HCT116 (cell line): ENCODE measurements at regions not wholly inside any gene's neighbourhood (a gene's known extent, or its start where the extent isn't known, plus 50 kb on each side); places are given as distances from the start of the nearest gene placed in this dataset.

Experiments used
- ATAC-seq: fragments of 200-7000 bp; cut with Tn5 transposase; 2 replicates; pipeline ENCODE4 v1.9.1; 2020; ENCODE audit warnings: mild to moderate bottlenecking, moderate library complexity
- BruUV-seq: library from RNA; stranded (reverse); fragments of 400-500 nt; replicated peaks from 2 replicates; lab custom pipeline; 2021; lab: Mats Ljungman, UMichigan
- CTCF ChIA-PET: fragments of 300-600 bp; sonication (Branson Sonifier 250); formaldehyde crosslinking; loops from one replicate; lab custom pipeline; 2021; ENCODE audit warnings: antibody characterized with exemption; lab: Charles Lee
- POLR2A ChIA-PET: fragments of 300-600, 350-600 bp; sonication (Branson Sonifier 250); formaldehyde crosslinking; loops from one replicate; lab custom pipeline; 2021; ENCODE audit warnings: antibody characterized with exemption; lab: Charles Lee
- RAD21 ChIA-PET, 2 experiments: fragments of 300-600 bp; sonication (Branson Sonifier 250); formaldehyde crosslinking; loops; one replicate each; lab custom pipeline; 2023; ENCODE audit warnings: low total read pairs in 2 of 2; ENCODE audit not compliant: uncharacterized antibody in 2 of 2, unreplicated experiment in 2 of 2, low non-redundant PET in 1 of 2; lab: Charles Lee
- DNase-seq: peaks from one replicate; pipeline ENCODE4 v3.0.0-alpha.2; 2010; ENCODE audit warnings: low read depth, low spot score
- H2AFZ ChIP-seq: fragments of 200-600 bp; shearing (Covaris generic), sonication (generic); 2 replicates; pipeline ENCODE4 v1.6.1; 2017; ENCODE audit warnings: low read depth, mixed run types, mixed read lengths, antibody characterized with exemption, low read length; ENCODE audit not compliant: poor library complexity, severe bottlenecking
- H3K27ac ChIP-seq: 2 replicates; pipeline ENCODE4 v1.5.1; 2012; ENCODE audit warnings: low read depth, low read length
- H3K27me3 ChIP-seq: fragments of 200-600 bp; sonication (generic); 2 replicates; pipeline ENCODE4 v1.6.1; 2016; ENCODE audit warnings: mixed run types, low read length, mixed read lengths; ENCODE audit not compliant: insufficient read depth
- H3K36me3 ChIP-seq, 2 experiments: fragments of 200-500 bp in 1 of 2; fragments of 200-600 bp in 1 of 2; sonication (Bioruptor generic) in 1 of 2; sonication (generic) in 1 of 2; 2 replicates each; pipeline versions ENCODE4 v1.5.1 to v1.6.1; 2014 to 2016; ENCODE audit warnings: low read length in 2 of 2, inconsistent platforms in 1 of 2, mixed read lengths in 1 of 2, mixed run types in 1 of 2; ENCODE audit not compliant: insufficient read depth in 2 of 2, control insufficient read depth in 1 of 2
- H3K4me1 ChIP-seq, 2 experiments: fragments of 200-600 bp in 1 of 2; sonication (generic) in 1 of 2; 2 replicates each; pipeline versions ENCODE4 v1.5.1 to v1.6.1; 2012 to 2017; ENCODE audit warnings: low read length in 2 of 2, inconsistent platforms in 1 of 2, mild to moderate bottlenecking in 1 of 2, mixed read lengths in 1 of 2, mixed run types in 1 of 2, moderate library complexity in 1 of 2; ENCODE audit not compliant: insufficient read depth in 2 of 2, control insufficient read depth in 1 of 2
- H3K4me2 ChIP-seq: fragments of 200-600 bp; sonication (generic); 2 replicates; pipeline ENCODE4 v1.6.1; 2017; ENCODE audit warnings: mixed run types, low read length, mixed read lengths
- H3K4me3 ChIP-seq, 2 experiments: fragments of 200-600 bp in 1 of 2; sonication (generic) in 1 of 2; replicated peaks in 1 of 2; 2 replicates each; pipeline ENCODE4 v1.5.1; 2011 to 2016; ENCODE audit warnings: low read length in 2 of 2, control low read depth in 1 of 2, low read depth in 1 of 2, mild to moderate bottlenecking in 1 of 2, mixed read lengths in 1 of 2, mixed run types in 1 of 2
- H3K79me2 ChIP-seq: fragments of 200-600 bp; sonication (generic); 2 replicates; pipeline ENCODE4 v1.6.1; 2017; ENCODE audit warnings: mild to moderate bottlenecking, mixed run types, low read length, moderate library complexity, mixed read lengths; ENCODE audit not compliant: insufficient read depth
- H3K9ac ChIP-seq: fragments of 200-600 bp; sonication (generic); 2 replicates; pipeline ENCODE4 v1.6.1; 2016; ENCODE audit warnings: low read length, mixed read lengths
- H3K9me2 ChIP-seq: fragments of 200-600 bp; sonication (generic), shearing (Covaris generic); 2 replicates; pipeline ENCODE4 v1.6.1; 2017; ENCODE audit warnings: mixed run types, mild to moderate bottlenecking, moderate library complexity; ENCODE audit not compliant: insufficient read depth
- H3K9me3 ChIP-seq, 2 experiments: fragments of 200-500 bp in 1 of 2; fragments of 200-600 bp in 1 of 2; sonication (Bioruptor generic) in 1 of 2; sonication (generic) in 1 of 2; 2 replicates each; pipeline ENCODE4 v1.6.1; 2014 to 2017; ENCODE audit warnings: low read length in 2 of 2, mixed read lengths in 2 of 2, inconsistent platforms in 1 of 2, low read depth in 1 of 2, mild to moderate bottlenecking in 1 of 2, mixed run types in 1 of 2, moderate library complexity in 1 of 2; ENCODE audit not compliant: control insufficient read depth in 1 of 2, insufficient read depth in 1 of 2
- H4K20me1 ChIP-seq: fragments of 200-600 bp; sonication (generic), shearing (Covaris generic); 2 replicates; pipeline ENCODE4 v1.6.1; 2017; ENCODE audit warnings: mixed run types, mild to moderate bottlenecking, moderate library complexity; ENCODE audit not compliant: insufficient read depth
- CBX3 ChIP-seq: IDR thresholded peaks from 2 replicates; pipeline ENCODE4 v1.6.1; 2012; ENCODE audit warnings: low read depth
- CEBPB ChIP-seq: IDR thresholded peaks from 2 replicates; pipeline ENCODE4 v1.6.1; 2012; ENCODE audit warnings: low read depth
- EGR1 ChIP-seq: IDR thresholded peaks from 2 replicates; pipeline ENCODE4 v1.6.1; 2012; ENCODE audit warnings: low read depth
- EZH2 ChIP-seq: fragments of 200-600 bp; sonication (generic); IDR thresholded peaks from 2 replicates; pipeline ENCODE4 v1.6.1; 2017; ENCODE audit warnings: antibody characterized with exemption, mixed run types
- EZH2phosphoT487 ChIP-seq: fragments of 200-600 bp; IDR thresholded peaks from 2 replicates; pipeline ENCODE4 v1.6.1; 2018; ENCODE audit warnings: antibody characterized with exemption, borderline replicate concordance
- FOSL1 ChIP-seq: IDR thresholded peaks from 2 replicates; pipeline ENCODE4 v1.6.1; 2012; ENCODE audit warnings: low read depth
- JUND ChIP-seq: IDR thresholded peaks from 2 replicates; pipeline ENCODE4 v1.6.1; 2012
- POLR2AphosphoS5 ChIP-seq: IDR thresholded peaks from 2 replicates; pipeline ENCODE4 v1.6.1; 2011; ENCODE audit warnings: mild to moderate bottlenecking, low read depth, low read length, moderate library complexity
- RAD21 ChIP-seq: IDR thresholded peaks from 2 replicates; pipeline ENCODE4 v1.6.1; 2012; ENCODE audit warnings: low read depth, mild to moderate bottlenecking
- SIN3A ChIP-seq: IDR thresholded peaks from 2 replicates; pipeline ENCODE4 v1.6.1; 2012; ENCODE audit warnings: low read depth
- SP1 ChIP-seq: IDR thresholded peaks from 2 replicates; pipeline ENCODE4 v1.6.1; 2012; ENCODE audit warnings: low read depth
- SRF ChIP-seq: IDR thresholded peaks from 2 replicates; pipeline ENCODE4 v1.6.1; 2012; ENCODE audit warnings: low read depth
- TCF7L2 ChIP-seq: IDR thresholded peaks from 2 replicates; pipeline ENCODE4 v1.7.0; 2011; ENCODE audit warnings: borderline replicate concordance, inconsistent platforms; ENCODE audit not compliant: insufficient read depth, insufficient read length; ENCODE audit errors: extremely low read depth
- YY1 ChIP-seq: IDR thresholded peaks from 2 replicates; pipeline ENCODE4 v1.6.1; 2011; ENCODE audit warnings: low read length, low read depth, moderate library complexity, mild to moderate bottlenecking; ENCODE audit not compliant: insufficient replicate concordance; ENCODE audit errors: extremely low read depth
- ZNF274 ChIP-seq: fragments of 200-500 bp; sonication (Bioruptor generic); IDR thresholded peaks from 2 replicates; pipeline ENCODE4 v1.6.1; 2014; ENCODE audit warnings: mild to moderate bottlenecking, low read depth, low read length, inconsistent platforms
- intact Hi-C: fragments of 100-400 bp; cut with micrococcal nuclease; formaldehyde crosslinking; loops from 2 replicates; pipeline ENCODE4 v1.10.0; 2022
- TF ChIP-seq, protein P1 (sequence below): IDR thresholded peaks from 2 replicates; pipeline ENCODE4 v1.6.1; 2012
- TF ChIP-seq, protein P2 (sequence below): IDR thresholded peaks from 2 replicates; pipeline ENCODE4 v1.6.1; 2012
- TF ChIP-seq, protein P3 (sequence below), 3 experiments: fragments of 200-600 bp in 1 of 3; sonication (generic) in 1 of 3; IDR thresholded peaks in 2 of 3; conservative IDR thresholded peaks in 1 of 3; 2 replicates each; pipeline ENCODE4 v1.5.1; 2012 to 2017; ENCODE audit warnings: low read depth in 2 of 3, low read length in 2 of 3, antibody characterized with exemption in 1 of 3, borderline replicate concordance in 1 of 3, control low read depth in 1 of 3, mild to moderate bottlenecking in 1 of 3, mixed read lengths in 1 of 3, mixed run types in 1 of 3, moderate library complexity in 1 of 3; ENCODE audit not compliant: insufficient read depth in 1 of 3
- TF ChIP-seq, protein P4 (sequence below): IDR thresholded peaks from 2 replicates; pipeline ENCODE4 v1.6.1; 2011; ENCODE audit warnings: mild to moderate bottlenecking, low read length, moderate library complexity; ENCODE audit not compliant: insufficient replicate concordance; ENCODE audit errors: extremely low read depth
- TF ChIP-seq, protein P5 (sequence below): IDR thresholded peaks from 2 replicates; pipeline ENCODE4 v1.6.1; 2012; ENCODE audit warnings: low read depth

DNA sequence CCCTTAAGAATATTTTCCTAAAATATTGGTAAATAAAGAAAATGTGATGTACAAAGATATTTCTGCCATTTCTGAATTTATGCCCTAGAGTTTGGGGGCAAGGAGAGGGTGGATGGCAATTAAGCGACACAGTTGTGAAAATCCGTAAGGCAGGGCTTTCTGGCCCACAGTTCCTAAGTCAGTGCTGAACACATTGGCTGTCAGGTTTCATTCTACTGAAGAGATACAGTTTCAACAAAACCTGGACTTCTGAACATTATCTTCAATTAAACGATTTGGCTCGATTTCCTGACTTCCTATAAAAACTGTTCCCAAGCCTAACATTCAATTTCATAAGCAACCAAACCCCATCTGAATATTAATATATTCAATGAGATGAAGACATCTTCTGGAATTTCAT lies 61.1 kb upstream of the NEBL start:
- CTCF ChIA-PET: no interaction called here
- no peak overlapping the region for H3K9ac ChIP-seq
- no peaks in the 10 kb centered on the region for H4K20me1 ChIP-seq
- no peak overlapping the region for H3K27ac ChIP-seq
- intact Hi-C loops: no loop called here
- DNase-seq (no peak), ATAC-seq (no peak)
- no peaks in the 10 kb centered on the region for H3K79me2 ChIP-seq
- POLR2A ChIA-PET: no interaction called here
- no peaks in the 10 kb centered on the region for H3K9me2 ChIP-seq
- TF ChIP-seq, protein P1, sequence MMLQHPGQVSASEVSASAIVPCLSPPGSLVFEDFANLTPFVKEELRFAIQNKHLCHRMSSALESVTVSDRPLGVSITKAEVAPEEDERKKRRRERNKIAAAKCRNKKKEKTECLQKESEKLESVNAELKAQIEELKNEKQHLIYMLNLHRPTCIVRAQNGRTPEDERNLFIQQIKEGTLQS: no peak
- TF ChIP-seq EZH2 (no peak), SIN3A (no peak), JUND (no peak), SRF (no peak), CBX3 (no peak), EGR1 (no peak), POLR2AphosphoS5 (no peak), TCF7L2 (no peak), SP1 (no peak), CEBPB (no peak), FOSL1 (no peak), YY1 (no peak), ZNF274 (no peak), RAD21 (no peak), EZH2phosphoT487 (no peak)
- TF ChIP-seq, protein P2, sequence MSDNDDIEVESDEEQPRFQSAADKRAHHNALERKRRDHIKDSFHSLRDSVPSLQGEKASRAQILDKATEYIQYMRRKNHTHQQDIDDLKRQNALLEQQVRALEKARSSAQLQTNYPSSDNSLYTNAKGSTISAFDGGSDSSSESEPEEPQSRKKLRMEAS: no peak
- TF ChIP-seq, protein P3, sequence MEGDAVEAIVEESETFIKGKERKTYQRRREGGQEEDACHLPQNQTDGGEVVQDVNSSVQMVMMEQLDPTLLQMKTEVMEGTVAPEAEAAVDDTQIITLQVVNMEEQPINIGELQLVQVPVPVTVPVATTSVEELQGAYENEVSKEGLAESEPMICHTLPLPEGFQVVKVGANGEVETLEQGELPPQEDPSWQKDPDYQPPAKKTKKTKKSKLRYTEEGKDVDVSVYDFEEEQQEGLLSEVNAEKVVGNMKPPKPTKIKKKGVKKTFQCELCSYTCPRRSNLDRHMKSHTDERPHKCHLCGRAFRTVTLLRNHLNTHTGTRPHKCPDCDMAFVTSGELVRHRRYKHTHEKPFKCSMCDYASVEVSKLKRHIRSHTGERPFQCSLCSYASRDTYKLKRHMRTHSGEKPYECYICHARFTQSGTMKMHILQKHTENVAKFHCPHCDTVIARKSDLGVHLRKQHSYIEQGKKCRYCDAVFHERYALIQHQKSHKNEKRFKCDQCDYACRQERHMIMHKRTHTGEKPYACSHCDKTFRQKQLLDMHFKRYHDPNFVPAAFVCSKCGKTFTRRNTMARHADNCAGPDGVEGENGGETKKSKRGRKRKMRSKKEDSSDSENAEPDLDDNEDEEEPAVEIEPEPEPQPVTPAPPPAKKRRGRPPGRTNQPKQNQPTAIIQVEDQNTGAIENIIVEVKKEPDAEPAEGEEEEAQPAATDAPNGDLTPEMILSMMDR (IDR thresholded peaks at IDR 0.05 in 2 of 3, conservative IDR thresholded peaks at IDR 0.05 in 1 of 3; ENCODE audit: borderline replicate concordance in 1 of 3, insufficient read depth in 1 of 3, low read depth in 2 of 3, low read length in 2 of 3): no peak
- TF ChIP-seq, protein P4, sequence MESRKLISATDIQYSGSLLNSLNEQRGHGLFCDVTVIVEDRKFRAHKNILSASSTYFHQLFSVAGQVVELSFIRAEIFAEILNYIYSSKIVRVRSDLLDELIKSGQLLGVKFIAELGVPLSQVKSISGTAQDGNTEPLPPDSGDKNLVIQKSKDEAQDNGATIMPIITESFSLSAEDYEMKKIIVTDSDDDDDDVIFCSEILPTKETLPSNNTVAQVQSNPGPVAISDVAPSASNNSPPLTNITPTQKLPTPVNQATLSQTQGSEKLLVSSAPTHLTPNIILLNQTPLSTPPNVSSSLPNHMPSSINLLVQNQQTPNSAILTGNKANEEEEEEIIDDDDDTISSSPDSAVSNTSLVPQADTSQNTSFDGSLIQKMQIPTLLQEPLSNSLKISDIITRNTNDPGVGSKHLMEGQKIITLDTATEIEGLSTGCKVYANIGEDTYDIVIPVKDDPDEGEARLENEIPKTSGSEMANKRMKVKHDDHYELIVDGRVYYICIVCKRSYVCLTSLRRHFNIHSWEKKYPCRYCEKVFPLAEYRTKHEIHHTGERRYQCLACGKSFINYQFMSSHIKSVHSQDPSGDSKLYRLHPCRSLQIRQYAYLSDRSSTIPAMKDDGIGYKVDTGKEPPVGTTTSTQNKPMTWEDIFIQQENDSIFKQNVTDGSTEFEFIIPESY: no peak
- TF ChIP-seq, protein P5, sequence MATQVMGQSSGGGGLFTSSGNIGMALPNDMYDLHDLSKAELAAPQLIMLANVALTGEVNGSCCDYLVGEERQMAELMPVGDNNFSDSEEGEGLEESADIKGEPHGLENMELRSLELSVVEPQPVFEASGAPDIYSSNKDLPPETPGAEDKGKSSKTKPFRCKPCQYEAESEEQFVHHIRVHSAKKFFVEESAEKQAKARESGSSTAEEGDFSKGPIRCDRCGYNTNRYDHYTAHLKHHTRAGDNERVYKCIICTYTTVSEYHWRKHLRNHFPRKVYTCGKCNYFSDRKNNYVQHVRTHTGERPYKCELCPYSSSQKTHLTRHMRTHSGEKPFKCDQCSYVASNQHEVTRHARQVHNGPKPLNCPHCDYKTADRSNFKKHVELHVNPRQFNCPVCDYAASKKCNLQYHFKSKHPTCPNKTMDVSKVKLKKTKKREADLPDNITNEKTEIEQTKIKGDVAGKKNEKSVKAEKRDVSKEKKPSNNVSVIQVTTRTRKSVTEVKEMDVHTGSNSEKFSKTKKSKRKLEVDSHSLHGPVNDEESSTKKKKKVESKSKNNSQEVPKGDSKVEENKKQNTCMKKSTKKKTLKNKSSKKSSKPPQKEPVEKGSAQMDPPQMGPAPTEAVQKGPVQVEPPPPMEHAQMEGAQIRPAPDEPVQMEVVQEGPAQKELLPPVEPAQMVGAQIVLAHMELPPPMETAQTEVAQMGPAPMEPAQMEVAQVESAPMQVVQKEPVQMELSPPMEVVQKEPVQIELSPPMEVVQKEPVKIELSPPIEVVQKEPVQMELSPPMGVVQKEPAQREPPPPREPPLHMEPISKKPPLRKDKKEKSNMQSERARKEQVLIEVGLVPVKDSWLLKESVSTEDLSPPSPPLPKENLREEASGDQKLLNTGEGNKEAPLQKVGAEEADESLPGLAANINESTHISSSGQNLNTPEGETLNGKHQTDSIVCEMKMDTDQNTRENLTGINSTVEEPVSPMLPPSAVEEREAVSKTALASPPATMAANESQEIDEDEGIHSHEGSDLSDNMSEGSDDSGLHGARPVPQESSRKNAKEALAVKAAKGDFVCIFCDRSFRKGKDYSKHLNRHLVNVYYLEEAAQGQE: no peak
- no peaks in the 10 kb centered on the region for H3K9me3 ChIP-seq
- RAD21 ChIA-PET: no interaction called here
- H2AFZ ChIP-seq: no peak overlapping the region
- no peak overlapping the region for H3K4me2 ChIP-seq
- BruUV-seq: no TSS peak
- H3K4me1 ChIP-seq: no peaks in the 10 kb centered on the region
- no peaks in the 10 kb centered on the region for H3K27me3 ChIP-seq
- no peak overlapping the region for H3K4me3 ChIP-seq
- no peaks in the 10 kb centered on the region for H3K36me3 ChIP-seq
